Esophagus squamous epithelium (tissue), 5 donors: ENCODE measurements at regions not wholly inside any gene's neighbourhood (a gene's known extent, or its start where the extent isn't known, plus 50 kb on each side); places are given as distances from the start of the nearest gene placed in this dataset.

Experiments
- DNase-seq: peaks from one replicate; lab custom pipeline; 2025; lab: John Stamatoyannopoulos, UW
- H3K27ac ChIP-seq, 4 donors: fragments of 200-600 bp; sonication (generic); one replicate each; pipeline ENCODE4 v1.5.1; 2016 to 2019; ENCODE audit warnings: mild to moderate bottlenecking in 1 of 4
- H3K27me3 ChIP-seq, 4 donors: fragments of 200-600 bp; sonication (generic); 1 replicate in 3 of 4; 2 replicates in 1 of 4; pipeline versions ENCODE4 v1.5.1 to v1.6.0; 2017 to 2021; ENCODE audit warnings: antibody characterized with exemption in 1 of 4
- H3K36me3 ChIP-seq, 3 donors: fragments of 200-600 bp; sonication (generic); one replicate each; pipeline ENCODE4 v1.5.1; 2016 to 2019
- H3K4me1 ChIP-seq, 3 donors: fragments of 200-600 bp; sonication (generic); one replicate each; pipeline ENCODE4 v1.5.1; 2017 to 2019
- H3K4me3 ChIP-seq, 4 donors: fragments of 200-600 bp; sonication (generic); 1 replicate in 3 of 4; 2 replicates in 1 of 4; pipeline ENCODE4 v1.5.1; 2016 to 2019; ENCODE audit warnings: mild to moderate bottlenecking in 2 of 4, moderate library complexity in 1 of 4
- H3K9me3 ChIP-seq, 3 donors: fragments of 200-600 bp; sonication (generic); one replicate each; pipeline ENCODE4 v1.5.1; 2016 to 2019
- POLR2A ChIP-seq, 4 donors: fragments of 450-650 bp; IDR thresholded peaks; one replicate each; pipeline ENCODE4 v1.6.1; 2017; ENCODE audit warnings: antibody characterized with exemption in 4 of 4, mild to moderate bottlenecking in 4 of 4, moderate library complexity in 3 of 4
- WGBS, 2 donors: methylation state at CpG; one replicate each; pipeline ENCODE4 v1.1.5; 2018; 5-methylcytosine and 5-hydroxymethylcytosine counted together
- intact Hi-C: fragments of 100-400 bp; cut with DNase I; formaldehyde crosslinking; loops from one replicate; pipeline ENCODE4 v1.15.0; 2022
- TF ChIP-seq, protein P1 (sequence below), 6 experiments: fragments of 450-650 bp in 4 of 6; fragments of 200-600 bp in 2 of 6; sonication (generic) in 2 of 6; IDR thresholded peaks; one replicate each; pipeline ENCODE4 v1.5.1; 2016 to 2019; ENCODE audit warnings: antibody characterized with exemption in 6 of 6, mild to moderate bottlenecking in 4 of 6, moderate library complexity in 4 of 6
- donor health status: DM: yes; HTN: yes; CAD: no.

DNA sequence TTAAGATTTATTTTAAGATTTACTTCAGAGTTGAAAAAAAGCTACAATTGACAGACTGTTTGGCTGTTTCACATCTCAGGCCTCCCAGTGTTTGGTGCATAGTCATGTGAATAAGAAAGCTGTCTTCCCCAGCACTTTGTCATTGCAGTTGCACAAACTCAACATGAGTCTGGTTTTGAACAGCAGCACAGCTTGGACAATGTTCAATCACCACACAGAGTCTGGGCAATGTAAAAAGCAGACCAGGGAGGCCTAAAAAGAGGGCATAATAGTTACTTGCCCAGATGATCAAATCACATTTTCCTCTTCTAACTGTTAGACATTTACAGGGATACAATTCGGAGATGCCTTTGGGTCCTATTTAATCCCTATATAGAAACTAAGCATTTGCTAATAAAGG lies 1055.0 kb downstream of the RPA4 start:
- DNase-seq = no peak
- Histone ChIP-seq H3K4me3 (no peak overlapping the region), H3K9me3 (no peaks in the 10 kb centered on the region), H3K36me3 (no peaks in the 10 kb centered on the region), H3K27me3 (no peaks in the 10 kb centered on the region), H3K27ac (no peak overlapping the region), H3K4me1 (no peaks in the 10 kb centered on the region)
- intact Hi-C loops = no loop called here
- WGBS, 2 donors = 53 to 100% methylated on average over 1 of the region's 1 CpG
- TF ChIP-seq, protein P1, sequence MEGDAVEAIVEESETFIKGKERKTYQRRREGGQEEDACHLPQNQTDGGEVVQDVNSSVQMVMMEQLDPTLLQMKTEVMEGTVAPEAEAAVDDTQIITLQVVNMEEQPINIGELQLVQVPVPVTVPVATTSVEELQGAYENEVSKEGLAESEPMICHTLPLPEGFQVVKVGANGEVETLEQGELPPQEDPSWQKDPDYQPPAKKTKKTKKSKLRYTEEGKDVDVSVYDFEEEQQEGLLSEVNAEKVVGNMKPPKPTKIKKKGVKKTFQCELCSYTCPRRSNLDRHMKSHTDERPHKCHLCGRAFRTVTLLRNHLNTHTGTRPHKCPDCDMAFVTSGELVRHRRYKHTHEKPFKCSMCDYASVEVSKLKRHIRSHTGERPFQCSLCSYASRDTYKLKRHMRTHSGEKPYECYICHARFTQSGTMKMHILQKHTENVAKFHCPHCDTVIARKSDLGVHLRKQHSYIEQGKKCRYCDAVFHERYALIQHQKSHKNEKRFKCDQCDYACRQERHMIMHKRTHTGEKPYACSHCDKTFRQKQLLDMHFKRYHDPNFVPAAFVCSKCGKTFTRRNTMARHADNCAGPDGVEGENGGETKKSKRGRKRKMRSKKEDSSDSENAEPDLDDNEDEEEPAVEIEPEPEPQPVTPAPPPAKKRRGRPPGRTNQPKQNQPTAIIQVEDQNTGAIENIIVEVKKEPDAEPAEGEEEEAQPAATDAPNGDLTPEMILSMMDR (IDR thresholded peaks at IDR 0.05) = no peak
- TF ChIP-seq POLR2A (IDR thresholded peaks at IDR 0.05) = no peak

DNA sequence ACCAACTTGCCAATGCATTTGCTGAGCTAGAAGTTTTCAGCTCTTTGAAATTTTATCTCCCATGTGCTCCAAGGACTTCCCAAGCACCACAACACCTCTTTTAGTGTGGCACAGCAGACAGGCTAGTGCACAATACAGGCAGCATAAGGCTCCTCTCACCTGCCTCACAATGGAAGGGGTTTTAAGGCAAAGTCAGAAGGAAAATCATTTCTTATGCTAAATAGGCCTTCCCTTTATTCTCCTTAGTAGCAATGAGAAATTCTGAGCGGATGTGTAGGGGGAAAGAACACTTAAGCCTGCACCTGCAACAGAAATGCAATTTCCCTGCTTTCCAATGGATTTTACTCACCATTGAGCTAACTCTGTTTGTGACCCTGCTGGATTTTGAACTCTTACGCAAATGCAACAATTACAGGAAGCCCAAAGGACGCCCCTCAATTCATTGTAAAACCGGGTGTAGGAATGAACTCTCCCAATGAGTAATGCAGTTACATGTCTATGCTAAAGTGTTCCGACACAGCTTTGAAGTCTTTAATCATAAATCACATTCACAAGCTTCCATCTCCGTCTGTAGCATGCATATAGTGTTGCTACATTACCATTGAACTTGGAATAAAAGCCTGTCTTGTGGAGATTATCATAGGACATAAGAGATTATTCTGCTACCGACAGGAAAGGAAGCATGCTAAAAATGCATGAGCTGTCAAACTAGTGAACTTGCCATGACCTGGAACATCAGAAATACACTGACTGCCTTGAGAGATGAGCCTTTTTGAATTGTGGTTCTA lies 1084.9 kb downstream of the RPA4 start:
- Histone ChIP-seq H3K9me3 (no peaks in the 10 kb centered on the region), H3K4me3 (no peak overlapping the region), H3K27ac (no peak overlapping the region), H3K36me3 (no peaks in the 10 kb centered on the region), H3K27me3 (no peaks in the 10 kb centered on the region), H3K4me1 (no peaks in the 10 kb centered on the region)
- no peak for TF ChIP-seq POLR2A (IDR thresholded peaks at IDR 0.05)
- TF ChIP-seq, protein P1 (IDR thresholded peaks at IDR 0.05) = no peak
- intact Hi-C loops = no loop called here
- WGBS, 2 donors = 21 to 36% methylated on average over 7 of the region's 7 CpGs
- DNase-seq = no peak

DNA sequence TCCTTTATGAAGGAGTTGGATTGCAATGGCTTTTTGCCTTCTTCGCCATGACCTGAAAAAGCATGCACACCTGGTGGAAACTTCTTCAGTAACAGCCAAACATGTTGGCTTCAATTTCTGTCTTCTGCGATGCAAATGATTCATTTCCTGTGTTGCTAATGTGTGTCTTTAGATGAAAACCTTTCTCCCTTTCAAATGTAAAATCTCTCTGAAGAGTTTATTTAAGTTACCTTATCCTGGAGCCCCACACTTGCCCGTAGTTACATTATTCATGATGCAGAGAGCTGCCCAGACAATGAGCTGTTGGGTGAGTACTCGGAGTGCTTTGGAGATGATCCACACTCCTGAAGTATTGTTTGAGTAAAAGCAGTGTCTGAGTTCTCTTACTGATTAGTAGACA lies 1100.9 kb downstream of the RPA4 start:
- no peaks in the 10 kb centered on the region for H3K36me3 ChIP-seq
- TF ChIP-seq POLR2A (IDR thresholded peaks at IDR 0.05) = no peak
- TF ChIP-seq, protein P1 (IDR thresholded peaks at IDR 0.05) = no peak
- H3K9me3 ChIP-seq = no peaks in the 10 kb centered on the region
- intact Hi-C loops = no loop called here
- DNase-seq = no peak
- H3K27ac ChIP-seq = no peak overlapping the region
- H3K4me1 ChIP-seq = no peaks in the 10 kb centered on the region
- no peak overlapping the region for H3K4me3 ChIP-seq
- 14 to 18% methylated on average over 4 of the region's 4 CpGs for WGBS, 2 donors
- H3K27me3 ChIP-seq = no peaks in the 10 kb centered on the region

DNA sequence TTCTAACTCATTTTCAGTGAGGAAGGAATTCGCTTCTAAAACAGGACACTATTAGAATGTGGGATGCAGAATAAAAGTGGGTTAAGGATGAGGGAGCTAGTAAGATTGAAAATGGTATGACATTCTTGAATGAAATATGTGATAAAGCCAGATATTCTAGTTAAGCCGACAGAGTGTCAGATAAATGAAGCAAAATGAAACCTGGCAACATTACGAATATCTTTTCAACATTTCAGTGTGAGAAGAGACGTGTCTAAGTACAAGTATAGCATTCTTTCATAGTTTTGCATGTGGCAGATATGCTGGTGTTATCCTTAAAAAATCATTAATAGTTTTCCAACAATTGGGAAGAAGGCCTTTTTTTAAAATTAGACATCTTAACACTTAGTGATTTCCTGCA lies 1101.4 kb downstream of the RPA4 start:
- no peaks in the 10 kb centered on the region for H3K9me3 ChIP-seq
- no peaks in the 10 kb centered on the region for H3K4me1 ChIP-seq
- no peak overlapping the region for H3K27ac ChIP-seq
- no peak for TF ChIP-seq POLR2A (IDR thresholded peaks at IDR 0.05)
- H3K4me3 ChIP-seq = no peak overlapping the region
- DNase-seq = no peak
- no peaks in the 10 kb centered on the region for H3K27me3 ChIP-seq
- intact Hi-C loops = no loop called here
- whole genome bisulfite sequencing, 2 donors = 30 to 49% methylated on average over 4 of the region's 4 CpGs
- H3K36me3 ChIP-seq = no peaks in the 10 kb centered on the region

- H3K27ac ChIP-seq = no peak overlapping the region
- no peaks in the 10 kb centered on the region for H3K36me3 ChIP-seq
- no peak for TF ChIP-seq POLR2A (IDR thresholded peaks at IDR 0.05)
- TF ChIP-seq, protein P1 (IDR thresholded peaks at IDR 0.05) = no peak
- no peak overlapping the region for H3K4me3 ChIP-seq
- WGBS, 2 donors = 100% methylated on average over 1 of the region's 1 CpG
- intact Hi-C loops = no loop called here
- H3K27me3 ChIP-seq = no peaks in the 10 kb centered on the region
- H3K4me1 ChIP-seq = no peaks in the 10 kb centered on the region
- DNase-seq = no peak
- no peaks in the 10 kb centered on the region for H3K9me3 ChIP-seq
Observed at GRCh38 chrX:97987979-97988378, 1104.3 kb downstream of the RPA4 start.
